Large intestine (tissue), 3 donors: ENCODE measurements at regions not wholly inside any gene's neighbourhood (a gene's known extent, or its start where the extent isn't known, plus 50 kb on each side); places are given as distances from the start of the nearest gene placed in this dataset.

Experiments
- DNase-seq, 2 donors: peaks; one replicate each; pipeline versions ENCODE4 v3.0.0 to v3.0.0-alpha.2; 2013
- H3K27ac ChIP-seq: one replicate; pipeline ENCODE4 v1.5.1; 2013; ENCODE audit warnings: low read length
- H3K27me3 ChIP-seq: 2 replicates; pipeline ENCODE4 v1.6.1; 2013; ENCODE audit warnings: low read length; ENCODE audit not compliant: control insufficient read depth, insufficient read depth
- H3K36me3 ChIP-seq: 2 replicates; pipeline ENCODE4 v1.6.1; 2013; ENCODE audit warnings: low read length; ENCODE audit not compliant: control insufficient read depth, insufficient read depth
- H3K4me1 ChIP-seq: one replicate; pipeline ENCODE4 v1.6.1; 2013; ENCODE audit warnings: low read length; ENCODE audit not compliant: control insufficient read depth, insufficient read depth
- H3K4me3 ChIP-seq: one replicate; pipeline ENCODE4 v1.5.1; 2013; ENCODE audit warnings: low read length
- H3K9me3 ChIP-seq: one replicate; pipeline ENCODE4 v1.6.1; 2013; ENCODE audit warnings: mild to moderate bottlenecking, low read depth, low read length, moderate library complexity; ENCODE audit not compliant: control insufficient read depth
- WGBS: methylation state at CpG from one replicate; pipeline ENCODE4 v1.1.5; 2013; ENCODE audit warnings: low lambda C conversion rate; ENCODE audit not compliant: insufficient coverage; 5-methylcytosine and 5-hydroxymethylcytosine counted together

DNA sequence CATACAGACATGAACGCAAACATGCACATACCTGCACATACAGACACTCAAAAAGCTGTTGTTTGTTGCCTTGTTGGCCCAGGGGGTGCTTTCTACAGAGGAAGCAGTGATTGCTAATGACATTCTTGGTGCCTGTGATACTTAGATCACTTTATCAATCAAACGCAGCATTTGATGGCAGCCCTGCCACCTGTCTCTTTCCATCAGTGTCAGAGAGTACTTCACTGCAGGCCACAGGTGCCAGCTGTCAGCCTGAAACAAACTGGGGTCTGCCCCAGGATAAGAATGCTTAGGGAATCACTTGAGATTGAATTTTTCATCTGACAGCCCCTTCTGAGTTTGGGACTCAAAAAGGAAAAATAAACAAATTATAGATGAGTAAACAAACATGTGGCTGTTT is 388.9 kb upstream of the SGCD start:
- H3K9me3 ChIP-seq = no peaks in the 10 kb centered on the region
- no peak for DNase-seq
- no peak overlapping the region for H3K27ac ChIP-seq
- H3K4me1 ChIP-seq = no peaks in the 10 kb centered on the region
- H3K4me3 ChIP-seq = no peak overlapping the region
- WGBS = no CpG with 5 or more reads among the region's 2 CpGs
- no peaks in the 10 kb centered on the region for H3K27me3 ChIP-seq
- H3K36me3 ChIP-seq = no peaks in the 10 kb centered on the region

DNA sequence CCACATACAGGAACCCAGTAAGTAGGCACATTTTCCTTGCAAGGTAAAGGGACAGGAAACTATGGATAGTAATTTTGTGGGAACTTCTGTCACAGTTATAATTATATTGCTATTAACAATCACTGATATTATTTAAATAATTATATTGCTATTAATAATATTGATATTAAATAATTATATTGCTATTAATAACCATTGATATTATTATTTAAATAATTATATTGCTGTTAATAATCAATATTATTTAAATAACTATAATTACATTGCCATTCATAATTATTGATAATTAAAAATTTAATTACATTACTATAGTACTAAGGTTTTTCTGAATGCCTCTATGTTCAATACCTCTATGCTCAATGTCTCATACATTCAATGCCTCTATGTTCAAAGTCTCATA is 385.6 kb upstream of the SGCD start:
- H3K9me3 ChIP-seq = no peaks in the 10 kb centered on the region
- no peaks in the 10 kb centered on the region for H3K36me3 ChIP-seq
- H3K4me1 ChIP-seq = peaks cover 12% of the 10 kb centered on the region
- no peak overlapping the region for H3K4me3 ChIP-seq
- no peak overlapping the region for H3K27ac ChIP-seq
- no peaks in the 10 kb centered on the region for H3K27me3 ChIP-seq
- DNase-seq = no peak

DNA sequence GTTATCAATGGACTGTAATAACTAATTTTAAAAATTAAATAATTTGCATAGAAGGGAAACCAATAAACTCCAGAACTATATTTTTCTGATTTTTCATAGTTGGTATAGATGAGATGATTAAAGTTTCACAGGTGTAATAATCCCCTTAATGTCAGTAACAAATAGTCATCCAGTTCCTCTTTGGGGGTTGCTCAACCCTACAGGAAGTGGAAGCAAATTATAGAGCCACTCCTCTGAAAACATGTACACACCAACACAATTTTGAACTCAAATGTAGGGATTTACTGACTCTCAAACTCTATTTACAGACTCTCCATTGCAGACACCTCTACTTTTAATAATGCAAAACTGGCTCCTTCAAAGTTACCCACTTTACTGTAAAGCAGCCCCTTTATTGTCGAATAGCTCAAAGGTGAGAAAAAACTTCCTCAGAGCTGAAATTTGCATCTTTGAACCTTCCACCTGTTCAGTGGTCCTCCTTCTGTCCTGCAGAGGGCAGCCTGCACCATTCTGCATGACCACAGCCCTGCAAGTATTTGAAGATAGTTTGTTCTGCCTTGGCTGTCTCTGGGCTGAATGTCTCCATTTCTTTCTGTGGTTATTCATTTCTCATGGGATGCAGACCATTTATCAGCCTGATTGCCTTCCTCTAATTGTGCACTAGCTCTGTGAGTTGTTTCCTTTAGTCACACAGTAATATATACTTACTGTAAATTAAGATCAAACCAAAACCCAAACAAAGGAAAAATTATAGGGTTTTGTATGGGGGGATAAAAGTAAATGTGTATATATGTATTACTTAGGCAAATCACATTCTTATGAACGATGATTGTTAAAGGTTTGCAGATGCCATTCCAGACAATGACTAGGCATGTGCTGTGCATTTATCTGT is 383.2 kb upstream of the SGCD start:
- Histone ChIP-seq H3K36me3 (no peaks in the 10 kb centered on the region), H3K27me3 (no peaks in the 10 kb centered on the region), H3K4me3 (no peak overlapping the region), H3K9me3 (no peaks in the 10 kb centered on the region), H3K4me1 (peaks cover 12% of the 10 kb centered on the region), H3K27ac (peak overlapping the region; percentile 24)
- no CpG with 5 or more reads among the region's 2 CpGs for WGBS
- peak; percentile 65 to 73 for DNase-seq

DNA sequence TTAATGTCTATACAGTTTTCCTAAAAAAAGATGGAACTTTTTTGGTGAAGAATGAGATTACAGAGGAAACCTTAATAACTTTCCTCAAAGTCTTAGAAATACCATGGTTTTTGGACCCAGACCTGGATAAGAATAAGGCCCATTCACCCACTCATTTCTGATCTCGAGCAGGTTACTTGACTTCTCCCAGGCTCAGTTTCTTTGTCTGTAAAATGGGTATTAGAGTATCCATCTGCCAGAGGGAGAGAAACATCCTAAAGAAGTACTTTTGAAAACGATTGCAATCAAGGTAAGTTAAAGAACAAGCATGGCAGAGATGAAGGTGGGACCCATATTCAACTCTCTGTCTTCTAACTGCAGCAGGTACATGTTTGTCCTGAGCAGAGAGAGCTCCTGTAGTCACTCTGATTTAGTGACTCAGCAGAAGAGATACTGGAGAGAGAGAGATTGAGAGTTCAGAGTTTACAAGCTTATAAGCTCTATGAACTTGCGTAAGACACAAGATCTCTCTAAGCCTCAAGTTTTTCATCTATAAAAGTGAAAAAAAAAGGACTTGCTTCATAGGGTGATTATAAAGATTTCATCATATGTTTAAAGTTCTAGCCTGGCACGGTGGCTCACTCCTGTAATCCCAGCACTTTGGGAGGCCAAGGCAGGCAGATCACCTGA is 379.4 kb upstream of the SGCD start:
- Histone ChIP-seq H3K4me1 (peaks cover 18% of the 10 kb centered on the region), H3K27ac (no peak overlapping the region), H3K9me3 (no peaks in the 10 kb centered on the region), H3K4me3 (no peak overlapping the region), H3K27me3 (no peaks in the 10 kb centered on the region), H3K36me3 (no peaks in the 10 kb centered on the region)
- WGBS = 60% methylated on average over 2 of the region's 4 CpGs
- peak; percentile 71 to 75 for DNase-seq

DNA sequence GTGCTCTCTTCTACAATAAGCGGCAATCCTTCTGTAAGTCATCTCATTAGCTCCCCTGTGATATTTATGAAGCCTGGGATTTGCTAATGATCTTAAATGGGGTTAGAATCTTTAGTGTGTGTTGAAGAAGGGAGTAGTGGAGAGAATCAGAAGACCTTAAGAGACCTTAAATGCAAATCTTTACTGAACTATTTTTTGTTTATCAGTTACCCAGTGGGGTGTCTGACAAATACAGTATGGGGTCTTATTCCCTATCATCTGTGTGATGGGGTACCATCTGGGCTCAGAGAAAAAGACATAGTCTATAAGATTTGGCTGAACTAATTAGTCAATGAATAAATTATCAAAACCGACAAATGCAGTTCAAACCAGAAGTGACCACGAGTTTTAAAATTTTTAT is 378.4 kb upstream of the SGCD start:
- 100% methylated on average over 2 of the region's 3 CpGs for WGBS
- no peaks in the 10 kb centered on the region for H3K9me3 ChIP-seq
- peaks cover 27% of the 10 kb centered on the region for H3K4me1 ChIP-seq
- no peak for DNase-seq
- no peaks in the 10 kb centered on the region for H3K36me3 ChIP-seq
- H3K27ac ChIP-seq = no peak overlapping the region
- H3K27me3 ChIP-seq = no peaks in the 10 kb centered on the region
- H3K4me3 ChIP-seq = no peak overlapping the region

DNA sequence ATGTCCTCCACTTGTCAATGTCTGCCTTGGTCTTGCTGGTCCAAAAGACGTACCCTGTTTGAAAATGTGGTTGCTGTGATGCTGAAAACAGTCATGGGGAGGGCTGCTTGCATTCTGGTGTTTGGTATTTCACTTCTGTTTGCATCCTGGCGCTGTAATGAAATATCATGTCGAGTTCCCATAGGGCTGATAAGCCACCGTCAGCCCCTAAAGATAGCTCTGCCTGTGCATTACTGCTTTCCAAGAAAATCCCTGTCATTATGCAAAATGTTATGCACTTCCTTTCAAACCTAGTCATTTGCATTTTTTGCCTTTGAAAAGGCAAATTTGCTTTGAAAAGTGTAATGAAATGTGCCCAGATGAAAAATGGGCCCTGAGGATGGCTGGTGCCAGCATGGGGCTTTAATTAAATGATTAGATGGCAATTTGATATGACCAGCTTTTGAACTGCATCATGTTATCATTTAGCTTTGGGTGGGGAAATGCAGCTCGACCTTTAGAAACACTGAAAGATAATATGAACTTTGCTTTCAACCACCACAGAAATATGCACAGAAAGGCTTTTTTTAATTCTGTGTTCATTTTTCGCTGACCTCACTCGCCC is 374.4 kb upstream of the SGCD start:
- H3K27ac ChIP-seq = peak overlapping the region; percentile 43
- no peaks in the 10 kb centered on the region for H3K9me3 ChIP-seq
- H3K36me3 ChIP-seq = no peaks in the 10 kb centered on the region
- peak in 1 of 2 donors; percentile 3 for DNase-seq
- H3K4me3 ChIP-seq = no peak overlapping the region
- peaks cover 27% of the 10 kb centered on the region for H3K4me1 ChIP-seq
- 100% methylated on average over 1 of the region's 7 CpGs for whole genome bisulfite sequencing
- no peaks in the 10 kb centered on the region for H3K27me3 ChIP-seq

DNA sequence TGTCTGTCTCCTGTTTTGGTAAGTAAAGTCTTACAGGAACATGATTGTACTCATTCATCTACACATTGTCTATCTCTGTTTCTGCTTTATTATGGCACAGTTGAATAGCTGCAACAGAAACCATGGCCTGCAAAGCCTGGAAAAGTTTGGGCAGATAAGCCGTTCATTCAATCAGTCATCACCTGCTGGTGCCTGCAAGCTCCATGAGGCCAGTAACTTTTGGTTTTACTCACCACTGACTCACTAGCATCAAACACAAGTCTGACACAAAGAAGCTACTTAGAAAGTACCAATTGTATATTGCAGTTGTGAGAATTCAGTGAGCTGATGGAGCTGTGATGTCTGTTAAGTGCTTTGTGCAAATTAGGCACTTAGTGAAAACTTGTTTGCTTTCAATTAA is 373.6 kb upstream of the SGCD start:
- H3K36me3 ChIP-seq = no peaks in the 10 kb centered on the region
- WGBS = no CpG with 5 or more reads among the region's 1 CpG
- DNase-seq = no peak
- H3K27me3 ChIP-seq = no peaks in the 10 kb centered on the region
- H3K27ac ChIP-seq = no peak overlapping the region
- H3K9me3 ChIP-seq = no peaks in the 10 kb centered on the region
- H3K4me1 ChIP-seq = peaks cover 27% of the 10 kb centered on the region
- H3K4me3 ChIP-seq = no peak overlapping the region

DNA sequence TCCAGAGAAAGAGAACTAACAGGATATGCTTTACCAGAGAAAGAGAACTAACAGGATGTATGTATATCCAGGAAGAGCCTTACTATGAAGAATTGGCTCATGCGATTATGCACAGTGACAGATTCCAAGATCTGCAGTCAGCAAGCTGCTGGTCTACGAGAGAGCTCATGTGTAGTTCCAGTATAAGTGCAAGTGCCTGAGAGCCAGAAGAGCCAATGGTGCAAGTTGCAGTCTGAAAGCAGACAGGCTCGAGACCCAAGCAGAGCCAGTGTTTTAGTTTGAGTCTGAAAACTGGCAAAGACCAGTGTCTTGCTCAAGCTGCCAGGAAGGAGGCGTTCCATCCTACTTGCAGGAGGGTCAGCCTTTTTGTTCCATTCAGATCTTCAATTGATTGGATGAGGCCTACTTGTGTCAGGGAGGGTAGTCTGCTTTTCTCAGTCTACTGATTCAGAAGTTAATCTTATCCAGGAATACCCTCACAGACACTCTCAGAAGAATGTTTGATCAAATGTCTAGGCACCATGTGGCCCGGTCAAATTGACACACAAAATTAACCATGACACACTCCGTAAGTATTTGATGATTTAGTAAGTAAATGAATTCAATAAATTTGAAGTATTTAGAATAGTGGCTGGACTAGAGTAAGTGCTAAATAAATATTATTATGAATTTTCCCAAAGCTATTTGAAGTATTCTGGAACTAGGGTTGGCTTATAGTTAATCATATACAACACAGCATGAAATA is 372.1 kb upstream of the SGCD start:
- Histone ChIP-seq H3K36me3 (no peaks in the 10 kb centered on the region), H3K27ac (no peak overlapping the region), H3K4me3 (no peak overlapping the region), H3K27me3 (no peaks in the 10 kb centered on the region), H3K9me3 (no peaks in the 10 kb centered on the region), H3K4me1 (peaks cover 27% of the 10 kb centered on the region)
- DNase-seq = peak in 1 of 2 donors; percentile 18
- WGBS = 83% methylated on average over 2 of the region's 6 CpGs

DNA sequence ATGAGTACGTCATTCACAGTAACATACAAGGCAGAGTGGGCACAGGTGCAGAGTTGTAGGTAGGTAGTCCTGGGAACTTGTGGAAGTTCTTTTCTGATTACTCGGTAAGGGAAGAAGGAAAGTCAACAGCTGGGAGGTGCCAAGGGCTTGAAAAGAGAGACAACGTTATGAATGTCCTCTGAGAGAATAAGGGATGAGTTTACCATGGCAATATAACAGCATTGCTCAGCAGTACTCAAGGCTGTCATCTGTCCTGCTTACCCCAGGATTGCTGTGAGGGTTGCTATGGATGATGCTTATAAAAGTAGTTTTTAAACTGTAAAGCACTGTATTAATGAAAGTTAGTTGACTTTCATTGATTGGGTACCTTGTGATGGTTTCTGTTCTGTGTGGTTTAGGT is 369.1 kb upstream of the SGCD start:
- no peak for DNase-seq
- Histone ChIP-seq H3K27ac (no peak overlapping the region), H3K27me3 (no peaks in the 10 kb centered on the region), H3K4me3 (no peak overlapping the region), H3K4me1 (peaks cover 17% of the 10 kb centered on the region), H3K9me3 (no peaks in the 10 kb centered on the region), H3K36me3 (no peaks in the 10 kb centered on the region)
- no CpG with 5 or more reads among the region's 3 CpGs for WGBS

DNA sequence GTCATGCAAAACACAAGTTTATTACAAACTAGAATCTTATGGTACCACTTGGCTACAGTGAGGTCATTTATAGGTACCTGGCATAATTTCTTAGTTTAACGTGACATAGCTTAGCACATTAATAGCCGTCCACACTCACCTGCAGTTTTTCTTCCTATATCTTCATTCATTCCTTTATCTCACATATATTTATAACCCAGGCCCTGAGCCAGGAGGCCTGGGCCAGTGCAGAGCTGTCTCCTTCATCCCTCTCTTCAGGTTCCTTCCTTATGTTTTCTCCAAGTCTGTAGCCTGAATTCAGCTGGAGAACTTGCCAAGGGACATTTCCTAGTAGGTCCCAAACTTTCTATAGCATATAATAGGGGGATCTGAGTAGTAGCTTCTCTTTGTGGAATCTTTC is 367.9 kb upstream of the SGCD start:
- Histone ChIP-seq H3K9me3 (no peaks in the 10 kb centered on the region), H3K27ac (no peak overlapping the region), H3K4me1 (peaks cover 7% of the 10 kb centered on the region), H3K27me3 (no peaks in the 10 kb centered on the region), H3K4me3 (no peak overlapping the region), H3K36me3 (no peaks in the 10 kb centered on the region)
- 86% methylated on average over 2 of the region's 2 CpGs for WGBS
- no peak for DNase-seq
